Eye (tissue), 1 donor: ENCODE measurements at regions not wholly inside any gene's neighbourhood (a gene's known extent, or its start where the extent isn't known, plus 50 kb on each side); places are given as distances from the start of the nearest gene placed in this dataset.

ENCODE experiments used
- DNase-seq: peaks from one replicate; pipeline ENCODE4 v3.0.0-alpha.2; 2015

GRCh38 chr6:130775411-130776012 lies 51.7 kb upstream of the SMLR1 start:
- DNase-seq = no peak

- no peak for DNase-seq
Observed at GRCh38 chr6:130776287-130776925, 50.8 kb upstream of the SMLR1 start.
